Activated T-cell treated with anti-CD3 and anti-CD28 coated beads for 1 hour (primary cell): ENCODE measurements at regions not wholly inside any gene's neighbourhood (a gene's known extent, or its start where the extent isn't known, plus 50 kb on each side); places are given as distances from the start of the nearest gene placed in this dataset.
"Not testable (repeated sequence)": the region's sequence is repeated elsewhere in the genome, so short reads cannot be mapped to it uniquely, and the experiment has no call there.

ENCODE experiments used
- DNase-seq: peaks from one replicate; pipeline ENCODE4 v3.0.0-alpha.2; 2020; ENCODE audit warnings: low read depth

DNA sequence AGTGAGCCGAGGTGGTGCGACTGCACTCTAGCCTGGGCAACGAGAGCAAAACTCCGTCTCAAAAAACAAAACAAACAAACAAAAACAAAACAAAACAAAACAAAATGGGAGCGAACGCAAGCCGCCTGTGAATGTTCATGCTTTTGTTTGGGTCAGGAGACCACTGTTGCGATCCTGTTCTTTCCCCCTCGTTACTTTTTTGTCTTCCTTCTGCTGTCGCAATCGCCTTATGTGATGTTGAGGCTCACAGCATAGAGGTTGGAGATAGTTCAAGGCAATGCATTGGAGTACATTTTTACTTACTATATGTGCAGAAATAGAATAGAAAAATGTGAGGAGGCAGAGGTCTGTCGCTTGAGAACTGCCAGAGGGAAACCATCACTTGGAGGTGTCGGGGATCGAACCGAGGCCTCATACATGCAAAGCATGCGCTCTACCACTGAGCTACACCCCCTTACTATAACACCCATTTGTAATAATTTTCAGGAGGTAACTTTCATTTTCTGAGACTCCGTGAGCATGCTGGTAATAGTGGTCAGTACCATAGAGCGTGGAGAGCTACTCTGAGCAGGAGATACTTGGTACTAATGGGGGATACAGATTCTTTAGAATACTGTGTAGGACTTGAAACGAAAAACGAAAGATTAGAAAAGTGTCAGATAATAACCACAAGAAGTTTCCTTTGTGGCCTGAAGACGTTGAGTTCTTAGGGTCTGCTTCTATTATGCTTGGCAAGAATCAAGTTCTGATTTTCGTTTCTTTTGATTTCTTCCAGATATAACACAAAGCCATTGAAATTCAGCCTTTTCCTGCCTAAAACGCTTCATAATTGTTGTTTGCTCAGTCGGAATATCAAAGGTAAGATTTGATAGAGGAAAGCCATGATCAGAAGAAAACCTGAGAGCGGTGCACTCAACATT, 121.1 kb downstream of the TRIM27 start:
- no peak for DNase-seq

DNA sequence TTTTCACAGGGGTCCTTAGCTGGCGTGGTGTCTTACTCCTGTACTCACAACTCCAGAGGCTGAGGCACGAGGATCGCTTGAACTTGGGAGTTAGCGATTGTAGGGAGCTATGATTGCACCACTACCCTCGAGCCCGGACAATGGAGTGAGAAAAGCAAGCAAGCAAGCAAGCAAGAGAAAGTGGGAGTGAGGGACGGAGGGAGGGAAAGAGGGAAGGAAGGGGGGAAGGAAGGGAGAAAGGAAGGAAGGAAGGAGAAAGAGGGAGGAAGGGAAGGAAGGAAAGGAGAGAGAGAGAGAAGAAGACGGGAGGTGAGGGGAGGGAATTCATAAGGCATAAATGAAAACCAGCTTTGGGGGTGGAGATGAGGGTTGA, 120.5 kb downstream of the TRIM27 start:
- DNase-seq, result no peak

DNA sequence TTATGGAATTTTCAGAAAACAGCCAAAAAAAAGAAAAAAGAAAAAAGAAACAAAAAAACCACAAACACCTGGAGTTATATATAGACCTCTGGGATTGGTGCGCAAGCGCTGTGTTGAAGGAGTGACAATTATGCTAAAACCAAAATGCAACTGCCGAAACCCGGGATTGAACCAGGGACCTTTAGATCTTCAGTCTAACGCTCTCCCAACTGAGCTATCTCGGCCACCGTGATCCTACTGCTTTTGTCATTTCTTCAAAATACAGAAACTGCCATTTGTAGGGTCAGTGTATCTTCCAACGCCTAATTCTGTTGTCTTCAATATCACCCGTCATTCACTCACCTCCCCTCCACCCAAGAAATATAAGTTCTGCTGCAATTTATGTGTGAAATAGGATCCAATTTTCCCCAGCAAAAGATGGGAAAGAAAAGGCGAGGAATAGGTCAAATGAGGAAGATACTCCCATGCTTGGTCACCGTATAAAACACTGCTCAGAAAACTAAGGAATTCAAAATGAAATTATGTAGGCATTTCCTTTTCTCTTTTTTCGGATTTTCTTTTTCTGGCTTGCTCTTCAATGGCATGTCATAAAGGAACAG, 116.0 kb downstream of the TRIM27 start:
- no peak for DNase-seq

DNA sequence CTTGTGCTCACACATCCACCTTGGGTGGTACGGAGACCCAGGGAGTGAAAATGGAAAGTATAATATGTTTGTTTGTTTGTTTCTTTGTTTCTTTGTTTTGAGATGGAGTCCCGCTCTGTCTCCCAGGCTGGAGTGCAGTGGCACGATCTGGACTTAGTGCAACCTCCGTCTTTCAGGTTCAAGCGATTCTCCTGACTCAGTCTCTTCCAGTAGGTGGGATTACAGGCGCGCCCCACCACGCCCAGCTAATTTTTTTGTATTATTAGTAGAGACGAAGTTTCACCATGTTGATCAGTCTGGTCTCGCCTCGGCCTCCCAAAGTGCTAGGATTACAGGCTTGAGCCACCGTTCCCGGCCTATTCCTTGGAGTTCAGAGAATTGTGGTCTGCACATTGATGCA, 115.4 kb downstream of the TRIM27 start:
- no peak for DNase-seq

DNA sequence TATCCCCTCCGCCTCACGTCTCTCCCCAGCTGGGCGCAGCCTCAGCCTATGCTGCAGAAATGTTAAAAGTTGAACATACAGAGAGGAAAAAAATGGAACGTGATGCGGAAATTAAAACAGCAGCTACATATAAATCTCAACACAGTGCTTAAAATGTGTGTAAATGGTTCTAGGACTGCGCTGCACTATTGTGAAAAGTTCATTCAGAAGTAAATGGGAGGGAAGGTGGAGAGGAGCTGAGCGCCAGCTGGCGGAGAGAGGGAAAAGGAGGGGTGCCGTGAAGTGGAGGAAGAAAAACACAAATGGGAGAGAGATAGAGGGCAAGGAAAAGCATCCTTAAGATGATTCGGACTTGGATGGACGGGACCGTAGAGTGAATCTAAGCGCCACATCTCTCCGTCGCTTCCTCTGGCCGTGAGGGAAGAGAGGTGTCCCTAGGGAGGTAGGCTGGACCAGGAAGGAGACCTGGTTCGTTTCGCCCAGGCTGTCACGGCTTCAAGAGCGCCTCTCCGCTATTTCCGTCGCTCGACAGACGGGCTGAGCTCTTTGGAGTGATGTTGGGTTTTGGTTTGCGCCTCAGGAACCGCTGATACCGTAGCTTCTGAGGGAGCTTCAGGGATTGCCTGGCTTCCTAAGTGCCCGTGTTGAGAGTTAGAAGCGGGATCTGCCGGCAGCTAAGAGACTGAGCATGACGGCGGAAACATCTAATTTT, 113.7 kb downstream of the TRIM27 start:
- no peak for DNase-seq

DNA sequence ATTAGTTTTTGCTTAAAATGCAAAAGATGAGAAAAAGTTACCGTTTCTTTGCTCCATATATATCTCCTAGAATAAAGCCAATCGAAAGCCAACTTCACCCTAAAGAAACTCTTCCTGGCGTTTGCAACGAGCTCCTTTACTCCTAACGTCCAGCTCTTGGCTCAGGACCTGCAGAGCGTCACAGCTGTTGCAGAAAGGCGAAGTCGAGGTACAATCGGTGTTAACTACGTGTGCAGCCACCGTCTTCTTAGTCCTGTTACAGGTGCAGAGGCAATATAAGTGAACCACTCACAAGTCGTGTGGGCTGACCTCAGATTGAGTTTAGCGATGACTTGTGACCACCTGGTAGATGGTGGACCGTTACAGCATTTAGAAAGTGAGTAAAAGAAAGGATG, 113.1 kb downstream of the TRIM27 start:
- no peak for DNase-seq

DNA sequence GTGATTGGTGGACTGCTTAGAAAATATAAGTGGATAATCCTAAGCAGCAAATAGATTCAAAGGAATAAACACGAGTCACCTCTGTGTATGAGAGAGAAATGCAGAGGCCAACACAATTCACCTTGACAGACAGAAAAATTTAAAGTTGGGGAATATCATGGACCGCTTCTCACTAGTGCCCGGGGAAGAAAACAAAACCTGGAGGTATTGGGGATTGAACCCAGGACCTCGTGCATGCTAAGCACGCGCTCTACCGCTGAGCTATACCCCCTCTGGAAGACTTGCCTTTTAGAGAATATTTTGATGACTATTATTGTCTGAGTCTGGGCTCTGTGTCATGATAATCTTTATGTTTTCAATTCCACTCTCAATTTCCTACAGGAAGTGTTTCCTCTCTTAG, 111.9 kb downstream of the TRIM27 start:
- no peak for DNase-seq

DNA sequence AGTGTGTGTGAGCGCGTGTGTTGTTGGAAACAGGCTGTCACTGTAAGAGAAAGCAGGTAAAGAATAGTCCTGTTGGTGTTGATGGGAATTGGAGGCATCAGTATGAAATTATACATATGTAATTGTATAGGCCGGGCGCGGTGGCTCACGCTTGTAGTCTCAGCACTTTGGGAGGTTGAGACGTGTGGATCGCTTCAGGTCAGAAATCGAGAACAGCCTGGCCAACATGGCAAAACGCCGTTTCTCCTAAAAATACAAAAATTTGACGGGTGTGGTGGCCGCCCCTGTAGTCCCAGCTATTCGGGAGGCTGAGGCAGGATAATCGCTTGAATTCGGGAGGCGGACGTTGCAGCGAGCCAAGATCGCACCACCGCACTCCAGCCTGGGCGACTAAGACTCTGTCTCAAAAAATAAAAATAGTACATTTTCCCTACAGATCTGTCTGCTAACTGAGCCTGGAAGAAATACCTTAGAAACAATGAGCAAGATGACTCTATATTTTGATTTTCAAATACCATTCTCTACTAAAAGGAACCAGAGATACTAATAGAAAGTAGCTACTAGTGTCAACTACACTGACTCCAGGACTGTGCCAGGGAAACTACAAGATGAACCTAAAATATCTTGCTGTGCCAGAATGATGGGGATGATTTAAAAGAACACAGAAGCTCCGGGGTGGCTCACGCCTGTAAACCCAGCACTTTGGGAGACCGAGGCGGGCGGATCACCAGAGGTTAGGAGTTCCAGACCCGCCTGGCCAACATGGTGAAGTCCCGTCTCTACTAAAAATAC, 110.8 kb downstream of the TRIM27 start:
- DNase-seq, result no peak

DNA sequence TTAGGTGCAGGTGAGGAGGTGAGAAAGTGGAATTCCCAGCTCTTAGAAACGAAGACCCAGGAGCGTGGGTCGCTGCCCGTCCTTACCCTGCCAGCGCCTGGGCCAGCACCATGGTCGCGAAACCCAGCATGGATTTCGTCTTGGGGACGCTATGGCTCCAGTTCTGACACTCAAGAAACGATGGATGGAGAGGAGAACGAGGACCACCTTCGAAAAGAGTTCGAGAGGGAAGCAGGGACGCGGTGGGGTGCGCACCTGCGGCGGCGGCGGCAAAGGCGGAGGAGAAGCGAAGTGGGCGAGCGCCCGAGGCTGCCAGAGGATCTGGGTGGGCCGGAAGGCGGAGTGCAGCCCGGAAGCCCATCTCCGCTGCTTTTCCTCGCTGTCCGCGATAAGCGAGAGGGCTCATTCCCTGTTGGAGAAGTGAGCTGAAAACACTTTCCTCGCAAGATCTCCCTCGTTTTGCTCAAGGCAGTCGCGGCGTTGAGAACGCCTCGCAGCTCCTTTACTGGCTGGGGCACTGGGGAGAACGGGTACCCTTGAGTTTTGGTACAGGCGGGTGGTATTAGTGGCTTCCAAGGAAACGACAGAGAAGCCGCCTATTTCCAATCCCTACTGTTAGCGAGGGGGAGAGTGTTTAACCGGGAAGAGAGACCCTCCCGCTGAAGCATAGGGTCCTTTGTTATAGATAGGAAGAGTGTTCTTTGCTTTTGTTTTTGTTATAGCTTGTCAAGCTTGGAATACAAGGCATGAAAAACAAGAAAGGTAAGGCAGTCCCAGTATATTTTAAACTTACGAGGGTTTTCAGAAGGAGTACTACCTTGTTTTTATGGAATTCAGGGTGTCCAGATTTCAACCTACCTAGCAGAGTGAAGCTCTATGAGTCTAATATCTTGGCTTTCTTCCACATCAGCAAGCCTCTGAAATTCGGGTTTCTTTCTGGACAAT, 109.5 kb downstream of the TRIM27 start:
- DNase-seq, result no peak

DNA sequence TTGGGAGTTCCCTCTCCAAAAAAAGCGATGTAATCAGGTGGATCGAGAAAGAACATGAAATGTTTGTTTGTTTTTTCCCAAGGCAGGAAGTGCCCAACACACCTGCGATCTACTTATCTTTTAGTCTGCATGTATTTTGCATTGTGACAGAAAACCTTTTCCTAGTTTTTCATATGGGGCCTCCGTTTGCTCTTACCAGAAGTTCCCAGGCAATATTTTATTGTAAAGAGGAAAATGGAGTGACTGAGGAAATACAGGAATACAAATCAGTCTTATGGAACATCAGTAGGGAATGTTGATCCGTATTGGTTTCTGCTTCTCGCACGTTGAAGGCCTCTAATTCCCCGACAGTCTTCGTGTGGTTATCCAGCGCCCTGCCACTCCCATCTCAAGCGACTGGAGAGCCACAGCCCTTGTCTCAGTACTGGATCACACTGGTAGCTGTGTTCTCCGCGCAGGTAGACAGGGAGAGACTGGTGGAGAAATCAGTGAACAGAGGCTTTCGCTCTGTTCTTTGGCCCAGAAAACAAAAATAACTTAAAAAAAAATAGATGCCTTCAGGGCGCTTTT, 107.4 kb downstream of the TRIM27 start:
- no peak for DNase-seq

DNA sequence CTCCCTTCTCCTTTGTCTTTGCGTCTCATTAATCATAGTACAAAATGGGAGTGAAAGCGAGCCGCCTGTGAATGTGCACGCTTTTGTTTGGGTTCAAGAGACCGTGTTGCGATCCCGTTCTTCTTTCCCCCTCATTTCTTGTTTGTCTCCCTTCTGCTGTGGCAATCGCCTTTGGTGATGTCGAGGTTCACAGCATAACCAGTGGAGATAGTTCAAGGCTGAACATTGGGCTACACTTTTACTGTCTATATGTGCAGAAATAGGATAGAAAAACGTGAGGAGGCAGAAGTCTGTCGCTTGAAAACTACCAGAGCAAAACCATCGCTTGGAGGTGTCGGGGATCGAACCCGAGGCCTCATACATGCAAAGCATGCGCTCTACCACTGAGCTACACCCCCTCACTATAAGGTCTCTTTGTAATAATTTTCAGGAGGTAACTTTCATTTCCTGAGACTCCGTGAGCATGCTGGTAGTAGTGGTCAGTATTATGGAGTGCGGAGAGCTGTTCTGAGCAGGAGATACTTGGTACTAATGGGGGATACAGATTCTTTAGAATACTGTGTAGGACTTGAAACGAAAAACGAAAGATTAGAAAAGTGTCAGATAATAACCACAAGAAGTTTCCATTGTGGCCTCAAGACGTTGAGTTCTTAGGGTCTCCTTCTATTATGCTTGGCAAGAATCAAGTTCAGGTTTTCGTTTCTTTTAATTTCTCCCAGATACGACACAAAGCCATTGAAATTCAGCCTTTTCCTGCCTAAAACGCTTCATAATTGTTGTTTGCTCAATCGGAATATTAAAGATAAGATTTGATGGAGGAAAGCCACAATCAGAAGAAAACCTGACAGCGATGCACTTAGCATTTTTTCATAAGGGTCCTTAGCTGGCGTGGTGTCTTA, 106.6 kb downstream of the TRIM27 start:
- DNase-seq, result no peak

DNA sequence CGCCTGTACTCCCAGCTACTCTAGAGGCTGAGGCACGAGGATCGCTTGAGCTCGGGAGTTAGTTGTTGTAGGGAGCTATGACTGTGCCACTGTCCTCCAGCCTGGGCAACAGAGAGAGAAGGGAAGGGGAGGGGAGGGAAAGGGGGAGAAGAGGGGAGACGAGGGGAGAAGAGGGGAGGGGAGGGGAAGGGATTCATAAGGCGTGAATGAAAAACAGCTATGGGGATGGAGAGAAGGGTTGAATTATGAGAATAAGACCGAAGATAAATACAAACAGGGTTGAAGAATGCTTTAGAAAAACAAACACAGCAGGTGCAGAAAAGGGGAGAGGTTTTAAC, 106.0 kb downstream of the TRIM27 start:
- DNase-seq, result no peak

DNA sequence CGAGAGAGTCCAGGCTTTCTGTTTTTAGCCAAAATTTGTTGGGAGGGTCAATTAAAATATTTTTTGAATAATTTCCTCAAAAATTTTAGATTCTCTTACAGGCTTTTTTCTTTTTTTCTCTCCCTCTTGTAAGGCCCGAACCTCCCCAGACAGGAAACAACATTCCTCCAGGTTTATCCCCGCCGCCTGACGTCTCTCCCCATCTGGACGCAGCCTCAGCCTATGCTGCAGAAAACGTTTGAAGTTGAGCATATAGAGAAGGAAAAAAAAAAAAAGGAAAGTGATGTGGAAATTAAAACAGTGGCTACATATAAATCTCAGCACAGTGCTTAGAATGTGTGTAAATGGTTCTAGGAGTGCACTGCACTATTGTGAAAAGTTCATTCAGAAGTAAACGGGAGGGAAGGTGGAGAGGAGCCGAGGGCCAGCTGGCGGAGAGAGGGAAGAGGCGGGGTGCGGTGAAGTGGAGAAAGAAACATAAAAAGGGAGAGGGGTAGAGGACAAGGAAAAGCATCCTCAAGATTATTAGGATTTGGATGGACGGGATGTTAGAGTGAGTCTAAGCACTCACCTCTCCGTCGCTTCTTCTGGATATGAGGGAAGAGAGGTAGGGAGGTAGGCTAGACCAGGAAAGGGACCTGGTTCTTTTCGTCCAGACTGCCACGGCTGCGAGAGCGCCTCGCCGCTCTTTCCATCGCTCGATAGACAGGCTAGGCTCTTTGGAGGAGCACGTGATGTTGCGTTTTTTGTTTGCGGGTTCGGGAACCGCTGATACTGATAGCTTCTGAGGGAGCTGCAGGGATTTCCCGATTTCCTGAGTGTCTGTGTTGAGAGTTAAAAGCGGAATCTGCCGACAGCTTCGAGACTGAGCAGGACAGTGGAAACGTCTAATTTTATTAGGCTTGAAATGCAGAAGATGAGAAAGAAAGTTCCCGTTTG, 98.7 kb downstream of the TRIM27 start:
- DNase-seq, result no peak

DNA sequence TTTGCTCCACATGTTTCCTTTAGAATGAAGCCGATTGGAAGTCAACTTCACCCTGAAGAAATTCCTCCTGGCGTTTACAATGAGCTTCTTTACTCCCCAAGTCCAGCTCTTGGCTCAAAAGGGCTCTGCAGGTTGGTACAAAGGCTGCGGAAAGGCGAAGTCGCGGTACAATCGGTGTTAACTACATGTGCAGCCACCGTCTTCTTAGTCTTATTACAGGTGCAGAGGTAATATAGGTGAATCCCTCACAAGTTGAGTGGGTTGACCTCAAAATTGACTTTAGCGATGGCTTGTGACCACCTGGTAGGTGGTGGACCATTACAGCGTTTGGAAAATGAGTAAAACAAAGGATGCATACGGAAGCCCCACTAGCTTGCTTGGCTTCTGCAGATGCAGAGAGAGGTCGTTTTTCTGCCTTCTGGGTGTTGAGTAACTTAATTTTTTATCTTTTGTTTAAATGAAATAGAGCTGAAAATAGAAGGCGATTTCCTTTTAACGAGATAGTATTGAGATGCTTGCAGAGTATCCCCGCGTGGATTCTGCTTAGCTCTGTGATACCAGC, 98.0 kb downstream of the TRIM27 start:
- DNase-seq, result no peak

DNA sequence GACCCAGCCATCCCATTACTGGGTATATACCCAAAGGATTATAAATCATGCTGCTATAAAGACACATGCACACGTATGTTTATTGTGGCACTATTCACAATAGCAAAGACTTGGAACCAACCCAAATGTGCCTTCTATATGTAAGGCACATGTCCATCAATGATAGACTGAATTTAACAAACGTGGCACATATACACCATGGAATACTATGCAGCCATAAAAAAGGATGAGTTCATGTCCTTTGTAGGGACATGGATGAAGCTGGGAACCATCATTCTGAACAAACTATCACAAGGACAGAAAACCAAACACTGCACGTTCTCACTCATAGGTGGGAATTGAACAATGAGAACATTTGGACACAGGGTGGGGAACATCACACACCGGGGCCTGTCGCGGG, 92.1 kb downstream of the TRIM27 start:
- not testable (repeated sequence) for DNase-seq

DNA sequence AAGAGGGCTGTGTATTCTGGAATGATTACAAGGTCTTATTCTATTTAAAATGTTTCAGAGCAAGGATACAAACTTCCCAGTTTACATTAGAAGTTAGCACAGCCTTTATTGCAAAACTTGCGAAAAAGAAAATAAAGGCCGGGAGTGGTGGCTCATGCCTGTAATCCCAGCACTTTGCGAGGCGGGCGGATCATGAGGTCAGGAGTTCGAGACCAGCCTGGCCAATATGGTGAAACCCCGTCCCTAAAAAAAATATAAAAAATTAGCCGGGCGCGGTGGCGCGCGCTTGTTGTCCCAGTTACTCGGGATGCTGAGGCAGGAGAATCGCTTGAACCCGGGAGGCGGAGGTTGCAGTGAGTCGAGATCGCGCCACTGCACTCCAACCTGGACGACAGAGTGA, 87.1 kb downstream of the TRIM27 start:
- DNase-seq, result not testable (repeated sequence)

DNA sequence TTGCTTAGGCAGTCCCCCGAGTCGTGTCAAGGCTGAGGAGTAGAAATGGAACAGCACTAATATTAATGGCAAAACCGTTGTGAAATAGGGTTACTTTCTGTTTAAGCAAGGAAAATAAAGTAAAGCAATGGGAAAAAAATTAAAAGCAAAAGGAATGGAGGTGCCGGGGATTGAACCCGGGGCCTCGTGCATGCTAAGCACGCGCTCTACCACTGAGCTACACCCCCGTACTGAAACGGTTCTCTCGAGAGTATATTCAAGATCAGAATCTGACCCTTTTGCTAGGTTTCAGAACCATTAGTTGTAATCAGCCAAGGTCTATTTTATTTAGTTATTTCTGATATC, 85.5 kb downstream of the TRIM27 start:
- DNase-seq, result peak; percentile 47

DNA sequence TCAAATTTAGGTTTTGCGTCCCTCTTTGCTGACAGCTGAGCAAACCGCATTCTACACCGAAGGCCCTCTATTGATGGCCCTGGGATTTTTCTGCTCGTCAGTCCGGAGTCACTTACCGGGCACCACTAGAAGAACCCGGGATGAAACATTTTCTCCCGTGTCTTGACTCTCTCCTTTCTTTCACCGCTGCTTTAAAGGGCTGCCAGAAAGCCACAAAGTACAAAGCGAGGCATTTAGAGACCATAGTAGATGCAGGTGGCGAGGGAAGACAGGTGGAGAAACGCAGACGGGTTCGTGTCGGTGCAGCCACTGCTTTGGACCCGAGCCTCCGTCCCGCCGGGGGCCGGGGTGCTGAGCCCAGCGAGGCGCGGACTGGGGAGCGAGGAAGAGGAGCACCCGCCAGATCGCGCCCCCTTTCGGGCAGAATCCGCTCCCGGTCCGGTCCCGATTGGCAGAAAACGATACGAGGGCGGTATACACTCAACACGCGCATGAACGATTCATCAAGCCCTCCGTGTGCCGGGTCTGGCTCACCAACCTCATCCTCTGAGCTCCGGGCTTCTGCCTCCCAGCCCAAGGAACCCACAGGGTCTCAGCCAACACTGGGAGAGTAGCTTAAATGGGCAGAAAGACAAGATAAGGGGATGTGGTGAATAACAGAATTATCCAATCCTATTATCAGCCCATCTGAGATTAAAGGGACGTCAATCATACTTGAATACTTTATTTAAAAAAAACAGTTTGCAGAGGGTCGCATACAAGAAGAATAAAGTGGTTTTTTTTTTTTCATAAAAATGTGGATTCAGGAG, 84.9 kb downstream of the TRIM27 start:
- DNase-seq, result peak; percentile 75
